ENCODE measurements at regions not wholly inside any gene's neighbourhood (a gene's known extent, or its start where the extent isn't known, plus 50 kb on each side); places are given as distances from the start of the nearest gene placed in this dataset.
A peak's percentile ranks its signal among the peaks of the same experiment; 100 is the strongest.

GRCh38 chr13:70375718-70376117 lies 267.5 kb upstream of the KLHL1 start:
- no peak for DNase-seq
- H3K4me3 ChIP-seq = no peak overlapping the region
- ATAC-seq = no peak

GRCh38 chr13:70370924-70371323 lies 262.7 kb upstream of the KLHL1 start:
- H3K27me3 ChIP-seq = no peaks in the 10 kb centered on the region
- intact Hi-C loops (cut with DNase I) = no loop called here
- H3K27ac ChIP-seq = no peak overlapping the region
- no peak overlapping the region for H3K4me3 ChIP-seq
- H3K4me1 ChIP-seq = no peaks in the 10 kb centered on the region
- FAIRE-seq (no peak), DNase-seq (no peak), ATAC-seq (no peak)
- WGBS, 2 donors = 85% methylated on average over 6 of the region's 6 CpGs
- H3K36me3 ChIP-seq = no peaks in the 10 kb centered on the region
- TF ChIP-seq CTCF (IDR thresholded peaks at IDR 0.05) = no peak
- H3K9me3 ChIP-seq = no peaks in the 10 kb centered on the region

More at GRCh38 chr13:70375718-70376117, 267.5 kb upstream of the KLHL1 start:
- no peaks in the 10 kb centered on the region for H3K4me1 ChIP-seq
- no peaks in the 10 kb centered on the region for H3K36me3 ChIP-seq
- H3K9me3 ChIP-seq = no peaks in the 10 kb centered on the region
- intact Hi-C loops (cut with DNase I) = no loop called here
- no peaks in the 10 kb centered on the region for H3K27me3 ChIP-seq
- no peak for FAIRE-seq
- no peak for TF ChIP-seq CTCF (IDR thresholded peaks at IDR 0.05)
- no peak overlapping the region for H3K27ac ChIP-seq
- WGBS, 2 donors = 56 to 64% methylated on average over 2 of the region's 2 CpGs

- 35 to 38% methylated on average over 4 of the region's 4 CpGs for whole genome bisulfite sequencing, 2 donors
- DNase-seq (no peak), ATAC-seq (peak in 3 of 4 donors; percentile 18 to 63 (median 59)), FAIRE-seq (no peak)
- Histone ChIP-seq H3K36me3 (no peaks in the 10 kb centered on the region), H3K27me3 (no peaks in the 10 kb centered on the region), H3K9me3 (no peaks in the 10 kb centered on the region), H3K4me1 (no peaks in the 10 kb centered on the region), H3K4me3 (no peak overlapping the region), H3K27ac (no peak overlapping the region)
- no peak for TF ChIP-seq CTCF (IDR thresholded peaks at IDR 0.05)
- intact Hi-C loops (cut with DNase I) = no loop called here
Measured at GRCh38 chr13:70366720-70367119, 258.5 kb upstream of the KLHL1 start.

- intact Hi-C loops (cut with DNase I) = no loop called here
- no peak for TF ChIP-seq CTCF (IDR thresholded peaks at IDR 0.05)
- no peaks in the 10 kb centered on the region for H3K4me1 ChIP-seq
Measured at GRCh38 chr13:70363991-70364390, 255.7 kb upstream of the KLHL1 start.

GRCh38 chr13:70362820-70363570 lies 254.7 kb upstream of the KLHL1 start:
- 72 to 78% methylated on average over 5 of the region's 5 CpGs for WGBS, 2 donors
- ATAC-seq (no peak), FAIRE-seq (no peak), DNase-seq (no peak)
- Histone ChIP-seq H3K4me1 (no peaks in the 10 kb centered on the region), H3K27me3 (no peaks in the 10 kb centered on the region), H3K9me3 (no peaks in the 10 kb centered on the region), H3K27ac (no peak overlapping the region), H3K4me3 (no peak overlapping the region), H3K36me3 (no peaks in the 10 kb centered on the region)
- TF ChIP-seq CTCF (IDR thresholded peaks at IDR 0.05) = no peak
- intact Hi-C loops (cut with DNase I) = no loop called here

More at GRCh38 chr13:70363991-70364390, 255.7 kb upstream of the KLHL1 start:
- Histone ChIP-seq H3K9me3 (no peaks in the 10 kb centered on the region), H3K27ac (no peak overlapping the region), H3K36me3 (no peaks in the 10 kb centered on the region), H3K27me3 (no peaks in the 10 kb centered on the region), H3K4me3 (no peak overlapping the region)
- ATAC-seq = no peak
- FAIRE-seq = no peak
- WGBS, 2 donors = 73 to 75% methylated on average over 2 of the region's 2 CpGs
- DNase-seq = no peak
